ENCODE measurements at regions not wholly inside any gene's neighbourhood (a gene's known extent, or its start where the extent isn't known, plus 50 kb on each side); places are given as distances from the start of the nearest gene placed in this dataset.

GRCh38 chr13:84528408-84529070 lies 646.3 kb upstream of the SLITRK1 start:
- DNase-seq = no peak

GRCh38 chr13:84525865-84526264 lies 643.6 kb upstream of the SLITRK1 start:
- DNase-seq = no peak

- no peak for DNase-seq
Measured at GRCh38 chr13:84524586-84524985, 642.3 kb upstream of the SLITRK1 start.

- no peak for DNase-seq
Measured at GRCh38 chr13:84500016-84500415, 617.7 kb upstream of the SLITRK1 start.

- no peak for DNase-seq
Measured at GRCh38 chr13:84497613-84498012, 615.3 kb upstream of the SLITRK1 start.

- DNase-seq = no peak
Measured at GRCh38 chr13:84491952-84492351, 609.7 kb upstream of the SLITRK1 start.

- DNase-seq = no peak
Measured at GRCh38 chr13:84487752-84488151, 605.5 kb upstream of the SLITRK1 start.

GRCh38 chr13:84481958-84482357 lies 599.7 kb upstream of the SLITRK1 start:
- no peak for DNase-seq

- DNase-seq = no peak
Measured at GRCh38 chr13:84479656-84480055, 597.4 kb upstream of the SLITRK1 start.

GRCh38 chr13:84470528-84470927 lies 588.3 kb upstream of the SLITRK1 start:
- DNase-seq = no peak

GRCh38 chr13:84466461-84466860 lies 584.2 kb upstream of the SLITRK1 start:
- DNase-seq = no peak

- no peak for DNase-seq
Measured at GRCh38 chr13:84460989-84461388, 578.7 kb upstream of the SLITRK1 start.

GRCh38 chr13:84455143-84455905 lies 573.0 kb upstream of the SLITRK1 start:
- no peak for DNase-seq

GRCh38 chr13:84447640-84447978 lies 565.3 kb upstream of the SLITRK1 start:
- no peak for DNase-seq

- peak; percentile 61 for DNase-seq
Measured at GRCh38 chr13:84446972-84447639, 564.8 kb upstream of the SLITRK1 start.

GRCh38 chr13:84445776-84446175 lies 563.5 kb upstream of the SLITRK1 start:
- DNase-seq = peak; percentile 50

GRCh38 chr13:84443463-84443862 lies 561.2 kb upstream of the SLITRK1 start:
- no peak for DNase-seq

- DNase-seq = no peak
Measured at GRCh38 chr13:84439108-84439507, 556.8 kb upstream of the SLITRK1 start.

GRCh38 chr13:84433024-84433423 lies 550.8 kb upstream of the SLITRK1 start:
- no peak for DNase-seq

GRCh38 chr13:84431646-84432045 lies 549.4 kb upstream of the SLITRK1 start:
- no peak for DNase-seq

- DNase-seq = no peak
Measured at GRCh38 chr13:84430446-84430845, 548.2 kb upstream of the SLITRK1 start.

- no peak for DNase-seq
Measured at GRCh38 chr13:84430015-84430414, 547.7 kb upstream of the SLITRK1 start.

GRCh38 chr13:84418041-84418440 lies 535.8 kb upstream of the SLITRK1 start:
- DNase-seq = no peak

GRCh38 chr13:84417416-84417815 lies 535.1 kb upstream of the SLITRK1 start:
- no peak for DNase-seq
